GM23338 (cell line): ENCODE measurements at regions not wholly inside any gene's neighbourhood (a gene's known extent, or its start where the extent isn't known, plus 50 kb on each side); places are given as distances from the start of the nearest gene placed in this dataset.

Experiments
- ATAC-seq: fragments of 200-7000 bp; cut with Tn5 transposase; 3 replicates; pipeline ENCODE4 v1.9.1; 2020
- DNase-seq: peaks from one replicate; pipeline ENCODE4 v3.0.0-alpha.2; 2015; ENCODE audit warnings: low spot score
- H2AFZ ChIP-seq: fragments of 200-600 bp; sonication (generic); 2 replicates; pipeline ENCODE4 v1.8.0; 2016; ENCODE audit warnings: antibody characterized with exemption, mild to moderate bottlenecking, moderate library complexity
- H3F3A ChIP-seq: fragments of 200-600 bp; sonication (generic); replicated peaks from 2 replicates; pipeline ENCODE4 v1.8.0; 2017; ENCODE audit warnings: antibody characterized with exemption, mixed run types, low read depth
- H3K27ac ChIP-seq: fragments of 200-600 bp; sonication (generic); 2 replicates; pipeline ENCODE4 v1.6.1; 2016; ENCODE audit warnings: low read depth
- H3K27me3 ChIP-seq: fragments of 200-600 bp; sonication (generic); 2 replicates; pipeline ENCODE4 v1.8.0; 2016; ENCODE audit warnings: mild to moderate bottlenecking, mixed run types, moderate library complexity; ENCODE audit not compliant: insufficient read depth
- H3K36me3 ChIP-seq: fragments of 200-600 bp; sonication (generic); 2 replicates; pipeline ENCODE4 v1.8.0; 2016; ENCODE audit warnings: mild to moderate bottlenecking; ENCODE audit not compliant: insufficient read depth
- H3K4me1 ChIP-seq: fragments of 200-600 bp; sonication (generic); 2 replicates; pipeline ENCODE4 v1.8.0; 2016; ENCODE audit warnings: mild to moderate bottlenecking, moderate library complexity; ENCODE audit not compliant: insufficient read depth
- H3K4me2 ChIP-seq: fragments of 200-600 bp; sonication (generic); 2 replicates; pipeline ENCODE4 v1.7.1; 2017; ENCODE audit warnings: mixed run types
- H3K4me3 ChIP-seq: fragments of 200-600 bp; sonication (generic); 2 replicates; pipeline ENCODE4 v1.6.1; 2016; ENCODE audit warnings: mixed run types
- H3K79me2 ChIP-seq: fragments of 200-600 bp; sonication (generic); replicated peaks from 2 replicates; pipeline ENCODE4 v1.8.0; 2017; ENCODE audit warnings: mild to moderate bottlenecking; ENCODE audit not compliant: insufficient read depth
- H3K9me2 ChIP-seq: fragments of 200-600 bp; sonication (generic); 2 replicates; pipeline ENCODE4 v1.8.0; 2017; ENCODE audit not compliant: insufficient read depth
- H4K20me1 ChIP-seq: fragments of 200-600 bp; sonication (generic); replicated peaks from 2 replicates; pipeline ENCODE4 v1.8.0; 2017; ENCODE audit warnings: mild to moderate bottlenecking; ENCODE audit not compliant: insufficient read depth
- H3K27ac Mint-ChIP-seq: 2 replicates; pipeline ENCODE4 v1.8.0; 2020; ENCODE audit warnings: inconsistent platforms, mild to moderate bottlenecking, moderate library complexity, mixed read lengths
- H3K27me3 Mint-ChIP-seq: 3 replicates; pipeline ENCODE4 v1.8.0; 2022; ENCODE audit warnings: low read depth, mild to moderate bottlenecking, moderate library complexity, mixed read lengths, inconsistent platforms; ENCODE audit not compliant: insufficient read depth, poor library complexity
- H3K36me3 Mint-ChIP-seq: 3 replicates; pipeline ENCODE4 v1.8.0; 2021; ENCODE audit warnings: low read depth, mild to moderate bottlenecking, inconsistent platforms, moderate library complexity, mixed read lengths
- H3K4me1 Mint-ChIP-seq: 3 replicates; pipeline ENCODE4 v1.8.0; 2020; ENCODE audit warnings: mild to moderate bottlenecking, inconsistent platforms, mixed read lengths
- H3K4me3 Mint-ChIP-seq: 3 replicates; pipeline ENCODE4 v1.8.0; 2021; ENCODE audit warnings: moderate library complexity, mild to moderate bottlenecking, inconsistent platforms, mixed read lengths
- H3K9me3 Mint-ChIP-seq: 3 replicates; pipeline ENCODE4 v1.8.0; 2020; ENCODE audit warnings: moderate library complexity, mild to moderate bottlenecking, inconsistent platforms, mixed read lengths
- CREB1 ChIP-seq: fragments of 250-450 bp; sonication (Bioruptor Pico); IDR thresholded peaks from 2 replicates; pipeline ENCODE4 v1.5.0; 2020; ENCODE audit warnings: low read depth, mild to moderate bottlenecking, moderate library complexity
- CTCF ChIP-seq, 2 experiments: fragments of 200-600 bp in 1 of 2; sonication (generic) in 1 of 2; conservative IDR thresholded peaks; 2 replicates each; pipeline versions ENCODE4 v1.5.1 to v1.6.1; 2016 to 2017; ENCODE audit warnings: antibody characterized with exemption in 2 of 2, low read depth in 2 of 2, mild to moderate bottlenecking in 2 of 2, moderate library complexity in 1 of 2
- ETS1 ChIP-seq: IDR thresholded peaks from 2 replicates; pipeline ENCODE4 v1.6.1; 2016; ENCODE audit warnings: antibody characterized with exemption
- EZH2 ChIP-seq: fragments of 200-600 bp; sonication (generic); IDR thresholded peaks from one replicate; pipeline ENCODE4 v1.8.0; 2017; ENCODE audit warnings: antibody characterized with exemption, mild to moderate bottlenecking, low read depth; ENCODE audit not compliant: unreplicated experiment
- EZH2phosphoT487 ChIP-seq: fragments of 200-600 bp; sonication (generic); IDR thresholded peaks from one replicate; pipeline ENCODE4 v1.8.1; 2018; ENCODE audit warnings: antibody characterized with exemption; ENCODE audit not compliant: unreplicated experiment
- JUNB ChIP-seq: IDR thresholded peaks from one replicate; pipeline ENCODE4 v1.6.1; 2016; ENCODE audit warnings: antibody characterized with exemption; ENCODE audit not compliant: unreplicated experiment
- NANOG ChIP-seq: IDR thresholded peaks from 2 replicates; pipeline ENCODE4 v1.6.1; 2016; ENCODE audit warnings: antibody characterized with exemption, borderline replicate concordance
- POLR2AphosphoS5 ChIP-seq: IDR thresholded peaks from 2 replicates; pipeline ENCODE4 v1.6.1; 2016; ENCODE audit warnings: antibody characterized with exemption, low read depth
- REST ChIP-seq: IDR thresholded peaks from one replicate; pipeline ENCODE4 v1.6.1; 2018; ENCODE audit warnings: antibody characterized with exemption; ENCODE audit not compliant: unreplicated experiment
- STAT1 ChIP-seq: IDR thresholded peaks from one replicate; pipeline ENCODE4 v1.6.1; 2016; ENCODE audit warnings: antibody characterized with exemption; ENCODE audit not compliant: unreplicated experiment
- ZNF114 ChIP-seq: fragments of 250-450 bp; sonication (Bioruptor Pico); IDR thresholded peaks from 2 replicates; pipeline ENCODE4 v1.5.0; 2020; ENCODE audit warnings: mild to moderate bottlenecking, moderate library complexity
- ZNF331 ChIP-seq: fragments of 250-450 bp; sonication (Bioruptor Pico); IDR thresholded peaks from 2 replicates; pipeline ENCODE4 v1.5.0; 2020; ENCODE audit warnings: low read depth, mild to moderate bottlenecking, moderate library complexity
- ZNF462 ChIP-seq: fragments of 250-450 bp; sonication (Bioruptor Pico); IDR thresholded peaks from 2 replicates; pipeline ENCODE4 v1.5.0; 2020; ENCODE audit warnings: mild to moderate bottlenecking, moderate library complexity

- Mint-ChIP-seq H3K4me3 (no peak overlapping the region), H3K4me1 (peaks cover 7% of the 10 kb centered on the region), H3K9me3 (no peaks in the 10 kb centered on the region), H3K36me3 (no peaks in the 10 kb centered on the region), H3K27me3 (no peaks in the 10 kb centered on the region), H3K27ac (no peak overlapping the region)
- TF ChIP-seq ZNF462 (CRISPR knock-in tag) (no peak), ZNF331 (no peak), EZH2phosphoT487 (no peak), CTCF (conservative IDR thresholded peaks at IDR 0.05; ENCODE audit: low read depth in 2 of 2) (no peak), EZH2 (no peak), NANOG (no peak), STAT1 (no peak), CREB1 (CRISPR knock-in tag) (no peak), REST (no peak), ETS1 (no peak), JUNB (no peak), ZNF114 (CRISPR knock-in tag) (no peak), POLR2AphosphoS5 (no peak)
- Histone ChIP-seq H2AFZ (0 out of 2 replicates have a peak overlapping the region, but pooled peaks have one; percentile 32), H3K79me2 (no peaks in the 10 kb centered on the region), H3K4me1 (no peaks in the 10 kb centered on the region), H3K4me2 (no peak overlapping the region), H3K4me3 (no peak overlapping the region), H3F3A (no peaks in the 10 kb centered on the region), H3K36me3 (no peaks in the 10 kb centered on the region), H3K27ac (no peak overlapping the region), H3K9me2 (no peaks in the 10 kb centered on the region), H3K27me3 (no peaks in the 10 kb centered on the region), H4K20me1 (no peaks in the 10 kb centered on the region)
- DNase-seq (no peak), ATAC-seq (no peak)
Measured at GRCh38 chr4:138864961-138865720, 150.4 kb upstream of the NOCT start.
